Gastroesophageal sphincter (tissue), 3 donors: ENCODE measurements at regions not wholly inside any gene's neighbourhood (a gene's known extent, or its start where the extent isn't known, plus 50 kb on each side); places are given as distances from the start of the nearest gene placed in this dataset.

ENCODE experiments used
- EP300 ChIP-seq: sonication (generic); formaldehyde crosslinking; IDR thresholded peaks from one replicate; pipeline ENCODE4 v1.6.1; 2017; ENCODE audit warnings: antibody characterized with exemption, mild to moderate bottlenecking
- TF ChIP-seq, protein P1 (sequence below), 4 experiments: fragments of 200-600 bp in 2 of 4; fragments of 450-650 bp in 2 of 4; sonication (generic) in 1 of 4; IDR thresholded peaks; one replicate each; pipeline ENCODE4 v1.5.1; 2017 to 2019; ENCODE audit warnings: antibody characterized with exemption in 4 of 4, mild to moderate bottlenecking in 2 of 4, moderate library complexity in 2 of 4

DNA sequence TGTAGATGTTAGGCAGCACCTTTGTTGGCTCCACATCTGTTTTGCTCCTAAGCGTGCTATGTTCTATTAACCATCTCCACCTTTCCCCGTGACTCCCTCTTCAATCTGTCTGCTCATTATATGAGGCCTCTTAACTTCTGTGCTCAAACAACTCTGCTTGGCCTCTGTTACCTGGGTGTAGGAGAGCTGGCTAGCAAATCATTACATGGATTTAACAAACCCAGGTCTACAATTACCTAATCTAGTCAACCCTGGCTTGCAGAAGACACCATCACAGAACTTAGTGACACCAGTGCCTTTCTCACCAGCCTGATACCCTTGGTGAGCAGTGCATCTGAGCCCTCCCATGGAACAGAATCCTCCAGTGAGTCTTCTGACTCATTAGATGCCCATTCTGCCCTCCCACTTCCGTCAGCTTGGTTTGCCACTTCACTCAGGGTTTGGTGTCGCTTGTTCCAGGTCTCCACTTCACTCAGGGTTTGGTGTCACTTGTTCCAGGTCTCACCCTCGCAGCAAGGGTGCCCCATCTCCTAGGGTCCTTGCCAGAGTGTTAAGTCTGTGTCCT lies 92.0 kb upstream of the KIF26B start:
- TF ChIP-seq, protein P1, sequence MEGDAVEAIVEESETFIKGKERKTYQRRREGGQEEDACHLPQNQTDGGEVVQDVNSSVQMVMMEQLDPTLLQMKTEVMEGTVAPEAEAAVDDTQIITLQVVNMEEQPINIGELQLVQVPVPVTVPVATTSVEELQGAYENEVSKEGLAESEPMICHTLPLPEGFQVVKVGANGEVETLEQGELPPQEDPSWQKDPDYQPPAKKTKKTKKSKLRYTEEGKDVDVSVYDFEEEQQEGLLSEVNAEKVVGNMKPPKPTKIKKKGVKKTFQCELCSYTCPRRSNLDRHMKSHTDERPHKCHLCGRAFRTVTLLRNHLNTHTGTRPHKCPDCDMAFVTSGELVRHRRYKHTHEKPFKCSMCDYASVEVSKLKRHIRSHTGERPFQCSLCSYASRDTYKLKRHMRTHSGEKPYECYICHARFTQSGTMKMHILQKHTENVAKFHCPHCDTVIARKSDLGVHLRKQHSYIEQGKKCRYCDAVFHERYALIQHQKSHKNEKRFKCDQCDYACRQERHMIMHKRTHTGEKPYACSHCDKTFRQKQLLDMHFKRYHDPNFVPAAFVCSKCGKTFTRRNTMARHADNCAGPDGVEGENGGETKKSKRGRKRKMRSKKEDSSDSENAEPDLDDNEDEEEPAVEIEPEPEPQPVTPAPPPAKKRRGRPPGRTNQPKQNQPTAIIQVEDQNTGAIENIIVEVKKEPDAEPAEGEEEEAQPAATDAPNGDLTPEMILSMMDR (IDR thresholded peaks at IDR 0.05), result no peak
- TF ChIP-seq EP300, result no peak
